ENCODE measurements at regions not wholly inside any gene's neighbourhood (a gene's known extent, or its start where the extent isn't known, plus 50 kb on each side); places are given as distances from the start of the nearest gene placed in this dataset.

DNA sequence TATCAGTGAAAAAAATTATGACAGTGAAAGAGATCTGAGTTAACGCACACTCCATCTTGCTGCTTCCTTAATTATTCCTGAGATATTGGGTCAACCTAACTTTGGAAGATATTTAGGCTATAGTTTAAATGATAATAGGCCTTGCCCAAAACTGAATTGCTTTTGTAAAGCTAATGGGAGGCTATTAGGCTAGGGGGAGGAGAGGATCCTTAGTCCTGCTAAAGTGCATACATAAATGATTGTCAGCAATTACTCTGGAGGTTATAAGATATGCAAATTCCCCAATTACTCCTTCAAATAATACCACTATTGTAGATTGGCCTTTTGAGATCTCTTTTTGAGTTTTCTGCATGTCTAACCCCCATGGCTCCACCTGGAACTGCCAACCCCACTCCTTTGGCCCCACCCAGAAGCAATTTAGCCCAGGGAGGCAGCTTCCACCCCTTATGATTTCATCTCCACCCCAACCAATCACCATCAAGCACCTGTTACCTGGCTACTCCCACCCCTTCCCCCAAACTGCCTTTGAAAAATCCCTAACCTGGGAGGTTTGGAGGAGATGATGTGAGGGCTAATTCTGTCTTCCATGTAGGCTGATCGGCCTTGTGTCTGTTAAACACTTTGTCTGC, 509.3 kb upstream of the TGFBR2 start:
- peaks cover 0 to 13% of the 10 kb centered on the region in 2 donors for H3K9me3 ChIP-seq (replicated peaks in 1 of 2; ENCODE audit: control insufficient read depth in 1 of 2, insufficient read depth in 1 of 2, low read length in 2 of 2)
- H3K4me3 ChIP-seq (replicated peaks in 1 of 3; ENCODE audit: low read depth in 2 of 3, low read length in 3 of 3) = no peak overlapping the region
- no peak overlapping the region for H3K27ac Mint-ChIP-seq
- H3K4me1 Mint-ChIP-seq = peaks cover 17% of the 10 kb centered on the region
- H3K36me3 Mint-ChIP-seq = no peaks in the 10 kb centered on the region
- no peak for DNase-seq
- H2AFZ ChIP-seq (ENCODE audit: insufficient read depth, low read depth, low read length, poor library complexity, severe bottlenecking) = no peak overlapping the region
- H3K9ac ChIP-seq (ENCODE audit: insufficient read depth, low read length, poor library complexity, severe bottlenecking) = no peak overlapping the region
- no peaks in the 10 kb centered on the region for H3K27me3 Mint-ChIP-seq (ENCODE audit: low read depth in 3 of 3)
- H3K9me3 Mint-ChIP-seq = peaks cover 8 to 21% (median 16%) of the 10 kb centered on the region in 7 donors
- H3K27me3 ChIP-seq (ENCODE audit: control insufficient read depth in 2 of 2, insufficient read depth in 2 of 2, low read length in 2 of 2) = no peaks in the 10 kb centered on the region
- TF ChIP-seq, protein P1, sequence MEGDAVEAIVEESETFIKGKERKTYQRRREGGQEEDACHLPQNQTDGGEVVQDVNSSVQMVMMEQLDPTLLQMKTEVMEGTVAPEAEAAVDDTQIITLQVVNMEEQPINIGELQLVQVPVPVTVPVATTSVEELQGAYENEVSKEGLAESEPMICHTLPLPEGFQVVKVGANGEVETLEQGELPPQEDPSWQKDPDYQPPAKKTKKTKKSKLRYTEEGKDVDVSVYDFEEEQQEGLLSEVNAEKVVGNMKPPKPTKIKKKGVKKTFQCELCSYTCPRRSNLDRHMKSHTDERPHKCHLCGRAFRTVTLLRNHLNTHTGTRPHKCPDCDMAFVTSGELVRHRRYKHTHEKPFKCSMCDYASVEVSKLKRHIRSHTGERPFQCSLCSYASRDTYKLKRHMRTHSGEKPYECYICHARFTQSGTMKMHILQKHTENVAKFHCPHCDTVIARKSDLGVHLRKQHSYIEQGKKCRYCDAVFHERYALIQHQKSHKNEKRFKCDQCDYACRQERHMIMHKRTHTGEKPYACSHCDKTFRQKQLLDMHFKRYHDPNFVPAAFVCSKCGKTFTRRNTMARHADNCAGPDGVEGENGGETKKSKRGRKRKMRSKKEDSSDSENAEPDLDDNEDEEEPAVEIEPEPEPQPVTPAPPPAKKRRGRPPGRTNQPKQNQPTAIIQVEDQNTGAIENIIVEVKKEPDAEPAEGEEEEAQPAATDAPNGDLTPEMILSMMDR (IDR thresholded peaks at IDR 0.05) = no peak
- no CpG with 5 or more reads among the region's 2 CpGs for WGBS (ENCODE audit: insufficient coverage)
- peaks cover 0 to 8% of the 10 kb centered on the region in 2 donors for H3K4me1 ChIP-seq (ENCODE audit: control insufficient read depth in 1 of 2, insufficient read depth in 2 of 2, low read length in 2 of 2)
- no peak overlapping the region for H3K27ac ChIP-seq (ENCODE audit: low read depth in 1 of 2, low read length in 2 of 2)
- H3K79me2 ChIP-seq (ENCODE audit: insufficient read depth, low read length) = no peaks in the 10 kb centered on the region
- H3K4me2 ChIP-seq (replicated peaks; ENCODE audit: extremely low read depth, low read length, poor library complexity, severe bottlenecking) = no peak overlapping the region
- H3K36me3 ChIP-seq (replicated peaks in 1 of 2; ENCODE audit: control insufficient read depth in 1 of 2, insufficient read depth in 2 of 2, low read length in 2 of 2) = no peaks in the 10 kb centered on the region
- H3K4me3 Mint-ChIP-seq = no peak overlapping the region
- H4K20me1 ChIP-seq (ENCODE audit: insufficient read depth, low read length) = no peaks in the 10 kb centered on the region
- intact Hi-C loops (cut with micrococcal nuclease) = no loop called here

DNA sequence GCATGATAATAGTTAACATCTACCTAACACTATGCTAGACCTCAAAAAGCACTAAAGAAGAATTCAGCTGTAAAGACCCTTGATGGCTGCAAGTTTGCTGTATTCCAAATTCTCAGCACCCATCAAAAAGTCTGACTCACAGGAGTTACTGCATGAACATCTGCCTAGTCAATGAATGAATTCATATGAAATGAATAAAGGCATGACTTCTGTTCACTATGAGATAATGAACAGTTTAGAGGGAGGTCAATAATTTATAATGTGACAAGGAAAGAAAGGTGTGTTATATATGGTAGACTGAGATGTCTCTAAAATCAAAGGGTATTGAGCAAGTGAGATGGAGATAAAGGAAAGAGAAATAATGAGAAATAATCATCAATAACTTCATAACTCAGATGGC, 508.2 kb upstream of the TGFBR2 start:
- Histone ChIP-seq H3K4me1 (ENCODE audit: control insufficient read depth in 1 of 2, insufficient read depth in 2 of 2, low read length in 2 of 2) (peaks cover 0 to 8% of the 10 kb centered on the region in 2 donors), H3K4me3 (replicated peaks in 1 of 3; ENCODE audit: low read depth in 2 of 3, low read length in 3 of 3) (no peak overlapping the region), H3K9me3 (replicated peaks in 1 of 2; ENCODE audit: control insufficient read depth in 1 of 2, insufficient read depth in 1 of 2, low read length in 2 of 2) (peaks cover 0 to 4% of the 10 kb centered on the region in 2 donors), H3K36me3 (replicated peaks in 1 of 2; ENCODE audit: control insufficient read depth in 1 of 2, insufficient read depth in 2 of 2, low read length in 2 of 2) (no peaks in the 10 kb centered on the region), H4K20me1 (ENCODE audit: insufficient read depth, low read length) (no peaks in the 10 kb centered on the region), H3K4me2 (replicated peaks; ENCODE audit: extremely low read depth, low read length, poor library complexity, severe bottlenecking) (no peak overlapping the region), H3K27ac (ENCODE audit: low read depth in 1 of 2, low read length in 2 of 2) (no peak overlapping the region), H2AFZ (ENCODE audit: insufficient read depth, low read depth, low read length, poor library complexity, severe bottlenecking) (no peak overlapping the region), H3K27me3 (ENCODE audit: control insufficient read depth in 2 of 2, insufficient read depth in 2 of 2, low read length in 2 of 2) (no peaks in the 10 kb centered on the region), H3K9ac (ENCODE audit: insufficient read depth, low read length, poor library complexity, severe bottlenecking) (no peak overlapping the region), H3K79me2 (ENCODE audit: insufficient read depth, low read length) (no peaks in the 10 kb centered on the region)
- no peak for DNase-seq
- peaks cover 3 to 18% (median 10%) of the 10 kb centered on the region in 7 donors for H3K9me3 Mint-ChIP-seq
- no peaks in the 10 kb centered on the region for H3K36me3 Mint-ChIP-seq
- intact Hi-C loops (cut with micrococcal nuclease) = no loop called here
- TF ChIP-seq, protein P1 (IDR thresholded peaks at IDR 0.05) = no peak
- H3K27ac Mint-ChIP-seq = no peak overlapping the region
- no peak overlapping the region for H3K4me3 Mint-ChIP-seq
- H3K4me1 Mint-ChIP-seq = peaks cover 17% of the 10 kb centered on the region
- H3K27me3 Mint-ChIP-seq (ENCODE audit: low read depth in 3 of 3) = no peaks in the 10 kb centered on the region

Measured in CD14-positive monocyte (primary cell).